DOHH2 (cell line): ENCODE measurements at regions not wholly inside any gene's neighbourhood (a gene's known extent, or its start where the extent isn't known, plus 50 kb on each side); places are given as distances from the start of the nearest gene placed in this dataset.

Source experiments
- H3F3A ChIP-seq: fragments of 200-600 bp; sonication (generic), shearing (Covaris generic); 2 replicates; pipeline ENCODE4 v1.6.0; 2016; ENCODE audit warnings: antibody characterized with exemption, mild to moderate bottlenecking; ENCODE audit not compliant: control insufficient read depth, insufficient read depth
- H3K27ac ChIP-seq: fragments of 200-600 bp; sonication (generic); 2 replicates; pipeline ENCODE4 v1.5.1; 2014; ENCODE audit warnings: low read depth, mild to moderate bottlenecking, low read length, moderate library complexity
- H3K27me3 ChIP-seq: fragments of 200-600 bp; sonication (generic); 2 replicates; pipeline ENCODE4 v1.6.1; 2014; ENCODE audit warnings: mild to moderate bottlenecking, low read length, mixed read lengths; ENCODE audit not compliant: control insufficient read depth
- H3K36me3 ChIP-seq: fragments of 200-600 bp; sonication (generic); 2 replicates; pipeline ENCODE4 v1.6.1; 2014; ENCODE audit warnings: mild to moderate bottlenecking, low read length, moderate library complexity, mixed read lengths; ENCODE audit not compliant: control insufficient read depth
- H3K4me1 ChIP-seq: fragments of 200-600 bp; sonication (generic); 2 replicates; pipeline ENCODE4 v1.6.1; 2014; ENCODE audit warnings: mild to moderate bottlenecking, low read length, mixed read lengths; ENCODE audit not compliant: control insufficient read depth
- H3K4me2 ChIP-seq: fragments of 200-600 bp; sonication (generic); 2 replicates; pipeline ENCODE4 v1.6.0; 2014; ENCODE audit warnings: mild to moderate bottlenecking, low read length, moderate library complexity
- H3K4me3 ChIP-seq: fragments of 200-600 bp; sonication (generic); 2 replicates; pipeline ENCODE4 v1.5.1; 2014; ENCODE audit warnings: mild to moderate bottlenecking, low read length, mixed read lengths
- H3K79me2 ChIP-seq: fragments of 200-600 bp; sonication (generic); 2 replicates; pipeline ENCODE4 v1.6.1; 2014; ENCODE audit warnings: mild to moderate bottlenecking, low read length, mixed read lengths; ENCODE audit not compliant: control insufficient read depth
- H3K9me2 ChIP-seq: fragments of 200-600 bp; sonication (generic); replicated peaks from 2 replicates; pipeline ENCODE4 v1.6.1; 2014; ENCODE audit warnings: mild to moderate bottlenecking, low read length, mixed read lengths; ENCODE audit not compliant: control insufficient read depth
- H3K9me3 ChIP-seq: fragments of 200-600 bp; sonication (generic); 2 replicates; pipeline ENCODE4 v1.6.1; 2014; ENCODE audit warnings: antibody characterized with exemption, low read length, mixed read lengths; ENCODE audit not compliant: control insufficient read depth, insufficient read depth
- H4K20me1 ChIP-seq: fragments of 200-600 bp; sonication (generic); 2 replicates; pipeline ENCODE4 v1.6.0; 2014; ENCODE audit warnings: low read depth, mild to moderate bottlenecking, antibody characterized with exemption, low read length, moderate library complexity; ENCODE audit not compliant: control insufficient read depth, insufficient read depth
- EZH2phosphoT487 ChIP-seq: fragments of 200-600 bp; sonication (generic); IDR thresholded peaks from 2 replicates; pipeline ENCODE4 v1.6.1; 2017; ENCODE audit warnings: borderline replicate concordance, mild to moderate bottlenecking, antibody characterized with exemption, low read length, moderate library complexity, mixed read lengths
- TF ChIP-seq, protein P1 (sequence below): fragments of 200-600 bp; sonication (generic); IDR thresholded peaks from one replicate; pipeline ENCODE4 v1.5.1; 2014; ENCODE audit warnings: antibody characterized with exemption, mild to moderate bottlenecking, low read depth, low read length; ENCODE audit not compliant: poor library complexity, severe bottlenecking

DNA sequence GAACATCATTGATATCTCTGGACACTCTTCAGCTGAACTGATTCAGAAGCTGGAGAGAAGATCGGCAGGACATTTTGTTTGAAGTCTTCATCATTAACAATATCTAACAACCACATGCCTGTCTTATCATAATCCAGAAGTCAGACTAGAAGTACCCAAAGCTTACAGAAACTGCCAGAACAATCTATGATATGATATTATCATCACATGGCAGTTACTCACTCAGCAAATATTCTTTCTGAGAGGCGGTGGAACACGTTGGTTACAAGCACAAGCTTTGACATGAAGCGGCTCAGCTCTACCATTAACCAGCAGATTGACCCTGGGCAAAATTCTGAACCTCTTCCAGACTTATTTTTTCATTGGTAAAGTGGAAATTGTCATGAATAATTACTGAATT is 69.4 kb upstream of the KIT start:
- H3K36me3 ChIP-seq: no peaks in the 10 kb centered on the region
- no peaks in the 10 kb centered on the region for H3F3A ChIP-seq
- H3K27ac ChIP-seq: no peak overlapping the region
- no peaks in the 10 kb centered on the region for H3K27me3 ChIP-seq
- H4K20me1 ChIP-seq: no peaks in the 10 kb centered on the region
- no peaks in the 10 kb centered on the region for H3K9me3 ChIP-seq
- no peak for TF ChIP-seq EZH2phosphoT487
- TF ChIP-seq, protein P1, sequence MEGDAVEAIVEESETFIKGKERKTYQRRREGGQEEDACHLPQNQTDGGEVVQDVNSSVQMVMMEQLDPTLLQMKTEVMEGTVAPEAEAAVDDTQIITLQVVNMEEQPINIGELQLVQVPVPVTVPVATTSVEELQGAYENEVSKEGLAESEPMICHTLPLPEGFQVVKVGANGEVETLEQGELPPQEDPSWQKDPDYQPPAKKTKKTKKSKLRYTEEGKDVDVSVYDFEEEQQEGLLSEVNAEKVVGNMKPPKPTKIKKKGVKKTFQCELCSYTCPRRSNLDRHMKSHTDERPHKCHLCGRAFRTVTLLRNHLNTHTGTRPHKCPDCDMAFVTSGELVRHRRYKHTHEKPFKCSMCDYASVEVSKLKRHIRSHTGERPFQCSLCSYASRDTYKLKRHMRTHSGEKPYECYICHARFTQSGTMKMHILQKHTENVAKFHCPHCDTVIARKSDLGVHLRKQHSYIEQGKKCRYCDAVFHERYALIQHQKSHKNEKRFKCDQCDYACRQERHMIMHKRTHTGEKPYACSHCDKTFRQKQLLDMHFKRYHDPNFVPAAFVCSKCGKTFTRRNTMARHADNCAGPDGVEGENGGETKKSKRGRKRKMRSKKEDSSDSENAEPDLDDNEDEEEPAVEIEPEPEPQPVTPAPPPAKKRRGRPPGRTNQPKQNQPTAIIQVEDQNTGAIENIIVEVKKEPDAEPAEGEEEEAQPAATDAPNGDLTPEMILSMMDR: no peak
- no peak overlapping the region for H3K4me2 ChIP-seq
- H3K4me3 ChIP-seq: no peak overlapping the region
- H3K79me2 ChIP-seq: no peaks in the 10 kb centered on the region
- no peaks in the 10 kb centered on the region for H3K4me1 ChIP-seq
- no peaks in the 10 kb centered on the region for H3K9me2 ChIP-seq

DNA sequence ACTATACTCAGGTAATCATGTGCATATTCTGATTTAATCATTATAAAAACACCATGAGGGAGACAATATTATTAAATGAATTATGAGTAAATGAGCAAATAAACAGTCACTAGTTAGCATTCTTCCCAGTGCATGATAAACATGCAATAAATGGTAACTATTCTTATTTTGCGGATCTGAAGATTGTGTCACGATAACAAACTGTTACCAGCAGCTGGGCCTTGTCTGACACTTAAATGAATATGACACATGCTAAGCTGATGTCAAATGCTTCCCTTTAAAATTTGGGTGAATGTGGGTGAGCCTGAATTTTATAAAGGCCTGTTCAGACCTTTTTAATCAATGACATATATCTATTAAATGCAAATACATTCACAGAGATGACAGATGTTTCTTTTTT is 68.2 kb upstream of the KIT start:
- Histone ChIP-seq H3K4me3 (no peak overlapping the region), H3K4me1 (no peaks in the 10 kb centered on the region), H3K4me2 (no peak overlapping the region), H3F3A (no peaks in the 10 kb centered on the region), H3K27ac (no peak overlapping the region), H3K36me3 (no peaks in the 10 kb centered on the region), H3K79me2 (no peaks in the 10 kb centered on the region), H3K9me2 (no peaks in the 10 kb centered on the region), H4K20me1 (no peaks in the 10 kb centered on the region), H3K9me3 (no peaks in the 10 kb centered on the region), H3K27me3 (no peaks in the 10 kb centered on the region)
- TF ChIP-seq, protein P1: no peak
- no peak for TF ChIP-seq EZH2phosphoT487

DNA sequence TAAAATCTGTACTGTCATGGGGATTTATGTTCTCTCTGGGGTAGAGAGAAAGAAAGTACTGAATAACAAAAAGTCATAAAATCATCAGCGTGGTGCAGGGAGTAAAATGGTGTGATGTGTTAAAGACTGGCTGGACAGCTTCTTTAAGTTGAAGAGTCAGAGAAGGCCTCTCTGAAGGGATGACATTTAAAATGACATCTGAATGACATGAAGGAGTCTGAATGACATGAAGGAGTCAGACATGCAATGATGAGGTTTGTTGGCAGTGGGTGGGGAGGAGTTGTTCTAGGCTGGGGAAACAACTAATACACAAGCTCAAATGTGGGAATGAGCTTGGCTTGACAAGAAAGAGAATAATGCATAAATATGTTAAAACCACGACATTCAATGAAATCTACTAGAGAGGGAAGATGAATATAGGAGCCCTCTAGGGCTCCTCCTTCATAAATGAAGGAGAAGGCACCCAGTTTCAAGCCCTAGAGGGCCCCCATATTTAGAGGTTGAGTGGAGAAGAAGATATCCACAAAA is 63.9 kb upstream of the KIT start:
- Histone ChIP-seq H3K4me1 (no peaks in the 10 kb centered on the region), H3K27ac (no peak overlapping the region), H3K9me3 (no peaks in the 10 kb centered on the region), H3K9me2 (no peaks in the 10 kb centered on the region), H3K79me2 (no peaks in the 10 kb centered on the region), H3K36me3 (no peaks in the 10 kb centered on the region), H3F3A (no peaks in the 10 kb centered on the region), H4K20me1 (no peaks in the 10 kb centered on the region), H3K27me3 (no peaks in the 10 kb centered on the region), H3K4me2 (no peak overlapping the region), H3K4me3 (no peak overlapping the region)
- no peak for TF ChIP-seq EZH2phosphoT487
- TF ChIP-seq, protein P1: no peak
